Trophoblast cell (in vitro differentiated cells and primary cell): ENCODE measurements at regions not wholly inside any gene's neighbourhood (a gene's known extent, or its start where the extent isn't known, plus 50 kb on each side); places are given as distances from the start of the nearest gene placed in this dataset.
A peak's percentile ranks its signal among the peaks of the same experiment; 100 is the strongest.

Experiments used
- DNase-seq, 2 donors: peaks; one replicate each; pipeline ENCODE4 v3.0.0-alpha.2; 2016
- H2AFZ ChIP-seq: 2 replicates; pipeline ENCODE4 v1.6.1; 2013; ENCODE audit warnings: low read length, moderate library complexity, mild to moderate bottlenecking; ENCODE audit not compliant: insufficient read depth, poor library complexity
- H2AK5ac ChIP-seq: 2 replicates; pipeline ENCODE4 v1.6.1; 2013; ENCODE audit warnings: mild to moderate bottlenecking, low read length
- H2BK120ac ChIP-seq: 2 replicates; pipeline ENCODE4 v1.6.1; 2013; ENCODE audit warnings: low read length, mild to moderate bottlenecking, moderate library complexity; ENCODE audit not compliant: insufficient read depth, poor library complexity
- H2BK12ac ChIP-seq: 2 replicates; pipeline ENCODE4 v1.6.1; 2013; ENCODE audit warnings: mild to moderate bottlenecking, low read length, moderate library complexity
- H2BK5ac ChIP-seq: 2 replicates; pipeline ENCODE4 v1.6.1; 2013; ENCODE audit warnings: low read length, low read depth, moderate library complexity, mild to moderate bottlenecking; ENCODE audit not compliant: poor library complexity
- H3K14ac ChIP-seq: 2 replicates; pipeline ENCODE4 v1.6.1; 2013; ENCODE audit warnings: mild to moderate bottlenecking, low read length
- H3K18ac ChIP-seq: 2 replicates; pipeline ENCODE4 v1.6.1; 2013; ENCODE audit warnings: mild to moderate bottlenecking, low read length
- H3K23ac ChIP-seq: 2 replicates; pipeline ENCODE4 v1.6.1; 2013; ENCODE audit warnings: low read length
- H3K27ac ChIP-seq: 2 replicates; pipeline ENCODE4 v1.5.1; 2013; ENCODE audit warnings: low read depth, mild to moderate bottlenecking, inconsistent platforms, low read length, moderate library complexity
- H3K27me3 ChIP-seq: 2 replicates; pipeline ENCODE4 v1.6.1; 2013; ENCODE audit warnings: inconsistent platforms, mild to moderate bottlenecking, low read length, moderate library complexity; ENCODE audit not compliant: insufficient read depth
- H3K36me3 ChIP-seq, 2 experiments: 1 replicate in 1 of 2; 2 replicates in 1 of 2; pipeline ENCODE4 v1.6.1; 2013; ENCODE audit warnings: low read length in 2 of 2, mild to moderate bottlenecking in 2 of 2, moderate library complexity in 1 of 2; ENCODE audit not compliant: insufficient read depth in 2 of 2, control insufficient read depth in 1 of 2
- H3K4ac ChIP-seq: 2 replicates; pipeline ENCODE4 v1.6.1; 2013; ENCODE audit warnings: low read depth, mild to moderate bottlenecking, low read length, moderate library complexity
- H3K4me1 ChIP-seq, 2 experiments: 1 replicate in 1 of 2; 2 replicates in 1 of 2; pipeline ENCODE4 v1.6.1; 2013; ENCODE audit warnings: low read length in 2 of 2, mild to moderate bottlenecking in 2 of 2, moderate library complexity in 1 of 2; ENCODE audit not compliant: insufficient read depth in 2 of 2, control insufficient read depth in 1 of 2
- H3K4me2 ChIP-seq: 2 replicates; pipeline ENCODE4 v1.6.1; 2013; ENCODE audit warnings: inconsistent platforms, mild to moderate bottlenecking, low read length, moderate library complexity
- H3K4me3 ChIP-seq: 2 replicates; pipeline ENCODE4 v1.5.1; 2013; ENCODE audit warnings: mild to moderate bottlenecking, low read depth, low read length, inconsistent platforms
- H3K79me1 ChIP-seq: one replicate; pipeline ENCODE4 v1.6.1; 2013; ENCODE audit warnings: low read length
- H3K79me2 ChIP-seq: 2 replicates; pipeline ENCODE4 v1.6.1; 2013; ENCODE audit warnings: low read length, mild to moderate bottlenecking; ENCODE audit not compliant: control insufficient read depth, insufficient read depth, poor library complexity
- H3K9ac ChIP-seq: 2 replicates; pipeline ENCODE4 v1.6.1; 2013; ENCODE audit warnings: mild to moderate bottlenecking, low read length
- H3K9me3 ChIP-seq: 2 replicates; pipeline ENCODE4 v1.6.1; 2013; ENCODE audit warnings: low read depth, mild to moderate bottlenecking, control low read depth, inconsistent platforms, low read length; ENCODE audit not compliant: insufficient read depth
- H4K12ac ChIP-seq: 2 replicates; pipeline ENCODE4 v1.6.1; 2013; ENCODE audit warnings: low read depth, mild to moderate bottlenecking, low read length, moderate library complexity
- H4K8ac ChIP-seq: 2 replicates; pipeline ENCODE4 v1.6.1; 2013; ENCODE audit warnings: low read depth, mild to moderate bottlenecking, low read length, moderate library complexity
- H4K91ac ChIP-seq: one replicate; pipeline ENCODE4 v1.6.1; 2013; ENCODE audit warnings: low read depth, mild to moderate bottlenecking, low read length, moderate library complexity
- WGBS: extraction: QIAGEN DNeasy Blood & Tissue Kit; methylation state at CpG from one replicate; pipeline ENCODE4 v1.1.7; 2013; ENCODE audit warnings: missing lambda C conversion rate; ENCODE audit not compliant: insufficient read length, insufficient coverage; ENCODE audit errors: extremely low coverage; 5-methylcytosine and 5-hydroxymethylcytosine counted together

DNA sequence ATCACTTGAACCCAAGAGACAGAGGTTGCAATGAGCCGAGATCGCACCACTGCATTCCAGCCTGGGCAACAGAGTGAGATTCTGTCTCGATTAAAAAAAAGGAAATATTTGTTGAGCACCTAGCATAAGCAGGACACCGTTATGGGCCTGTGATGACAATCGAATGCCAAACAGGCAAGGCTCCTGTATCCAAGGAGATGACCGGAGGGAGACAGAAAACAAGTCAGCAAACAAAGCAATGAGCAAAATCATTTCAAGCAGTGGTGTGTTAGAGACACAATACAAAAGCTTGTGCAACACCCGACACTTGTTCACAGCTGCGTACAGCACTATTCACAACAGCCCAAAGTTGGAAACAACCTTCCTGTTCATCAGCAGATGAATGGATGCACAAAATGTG, 87.1 kb upstream of the CPEB4 start:
- no peak overlapping the region for H2AK5ac ChIP-seq
- H3K36me3 ChIP-seq: no peaks in the 10 kb centered on the region
- H3K4me3 ChIP-seq: no peak overlapping the region
- H4K91ac ChIP-seq: no peak overlapping the region
- H3K9ac ChIP-seq: no peak overlapping the region
- H3K4me1 ChIP-seq: no peaks in the 10 kb centered on the region
- H3K4ac ChIP-seq: no peak overlapping the region
- no peak overlapping the region for H2BK120ac ChIP-seq
- no peaks in the 10 kb centered on the region for H3K79me2 ChIP-seq
- no peaks in the 10 kb centered on the region for H3K27me3 ChIP-seq
- H4K8ac ChIP-seq: no peak overlapping the region
- WGBS: no CpG with 5 or more reads among the region's 8 CpGs
- H3K9me3 ChIP-seq: no peaks in the 10 kb centered on the region
- H3K18ac ChIP-seq: no peak overlapping the region
- H3K14ac ChIP-seq: no peak overlapping the region
- no peak overlapping the region for H4K12ac ChIP-seq
- no peak overlapping the region for H2BK5ac ChIP-seq
- H2BK12ac ChIP-seq: no peak overlapping the region
- no peak overlapping the region for H2AFZ ChIP-seq
- H3K27ac ChIP-seq: no peak overlapping the region
- no peaks in the 10 kb centered on the region for H3K79me1 ChIP-seq
- DNase-seq: peak in 1 of 2 donors; percentile 53
- no peak overlapping the region for H3K4me2 ChIP-seq
- H3K23ac ChIP-seq: no peak overlapping the region

- Histone ChIP-seq H4K12ac (no peak overlapping the region), H3K36me3 (no peaks in the 10 kb centered on the region), H4K8ac (no peak overlapping the region), H3K4ac (no peak overlapping the region), H3K79me1 (no peaks in the 10 kb centered on the region), H3K27ac (no peak overlapping the region), H2BK120ac (no peak overlapping the region), H2BK12ac (no peak overlapping the region), H3K4me2 (no peak overlapping the region), H3K4me1 (no peaks in the 10 kb centered on the region), H2BK5ac (no peak overlapping the region), H2AK5ac (no peak overlapping the region), H2AFZ (no peak overlapping the region), H3K9ac (no peak overlapping the region), H3K27me3 (no peaks in the 10 kb centered on the region), H3K9me3 (no peaks in the 10 kb centered on the region), H3K18ac (no peak overlapping the region), H3K4me3 (no peak overlapping the region), H3K23ac (no peak overlapping the region), H3K14ac (no peak overlapping the region), H3K79me2 (no peaks in the 10 kb centered on the region), H4K91ac (no peak overlapping the region)
- peak; percentile 47 to 70 for DNase-seq
- WGBS: no CpG with 5 or more reads among the region's 7 CpGs
Measured at GRCh38 chr5:173802670-173803165, 85.4 kb upstream of the CPEB4 start.

GRCh38 chr5:173804579-173804978, 83.6 kb upstream of the CPEB4 start:
- Histone ChIP-seq H3K27me3 (no peaks in the 10 kb centered on the region), H3K79me2 (no peaks in the 10 kb centered on the region), H4K12ac (no peak overlapping the region), H3K9ac (no peak overlapping the region), H2BK120ac (no peak overlapping the region), H2AFZ (no peak overlapping the region), H3K23ac (no peak overlapping the region), H3K4me2 (no peak overlapping the region), H3K36me3 (no peaks in the 10 kb centered on the region), H3K14ac (no peak overlapping the region), H3K79me1 (no peaks in the 10 kb centered on the region), H2BK5ac (no peak overlapping the region), H3K4me3 (no peak overlapping the region), H4K8ac (no peak overlapping the region), H3K4ac (no peak overlapping the region), H2AK5ac (no peak overlapping the region), H3K27ac (no peak overlapping the region), H3K9me3 (no peaks in the 10 kb centered on the region), H4K91ac (no peak overlapping the region), H2BK12ac (no peak overlapping the region), H3K4me1 (no peaks in the 10 kb centered on the region), H3K18ac (no peak overlapping the region)
- DNase-seq: no peak
- WGBS: no CpG with 5 or more reads among the region's 7 CpGs

GRCh38 chr5:173806270-173807035, 81.7 kb upstream of the CPEB4 start:
- DNase-seq: peak; percentile 57 to 85
- no peak overlapping the region for H3K4me2 ChIP-seq
- no peak overlapping the region for H2BK5ac ChIP-seq
- H3K36me3 ChIP-seq: no peaks in the 10 kb centered on the region
- no peaks in the 10 kb centered on the region for H3K79me2 ChIP-seq
- no peak overlapping the region for H2AK5ac ChIP-seq
- no peak overlapping the region for H2BK120ac ChIP-seq
- H4K12ac ChIP-seq: no peak overlapping the region
- no peak overlapping the region for H4K8ac ChIP-seq
- no peak overlapping the region for H3K9ac ChIP-seq
- H3K23ac ChIP-seq: no peak overlapping the region
- no peak overlapping the region for H2AFZ ChIP-seq
- no peak overlapping the region for H3K4me3 ChIP-seq
- H3K4ac ChIP-seq: no peak overlapping the region
- no CpG with 5 or more reads among the region's 7 CpGs for WGBS
- H3K27me3 ChIP-seq: no peaks in the 10 kb centered on the region
- no peak overlapping the region for H4K91ac ChIP-seq
- H3K14ac ChIP-seq: no peak overlapping the region
- H2BK12ac ChIP-seq: no peak overlapping the region
- no peak overlapping the region for H3K18ac ChIP-seq
- peaks cover 10% of the 10 kb centered on the region for H3K9me3 ChIP-seq
- no peak overlapping the region for H3K27ac ChIP-seq
- no peaks in the 10 kb centered on the region for H3K79me1 ChIP-seq
- H3K4me1 ChIP-seq: no peaks in the 10 kb centered on the region
